Cardiac septum (tissue), 1 donor: ENCODE measurements at regions not wholly inside any gene's neighbourhood (a gene's known extent, or its start where the extent isn't known, plus 50 kb on each side); places are given as distances from the start of the nearest gene placed in this dataset.
"Not testable (repeated sequence)": the region's sequence is repeated elsewhere in the genome, so short reads cannot be mapped to it uniquely, and the experiment has no call there.

Source experiments
- DNase-seq: peaks from one replicate; pipeline ENCODE4 v3.0.0-alpha.2; 2020; ENCODE audit warnings: low spot score
- intact Hi-C: fragments of 100-400 bp; cut with DNase I; formaldehyde crosslinking; loops from one replicate; pipeline ENCODE4 v1.14.0; 2022
- donor health status: DM: no; HTN: no; CAD: no.

DNA sequence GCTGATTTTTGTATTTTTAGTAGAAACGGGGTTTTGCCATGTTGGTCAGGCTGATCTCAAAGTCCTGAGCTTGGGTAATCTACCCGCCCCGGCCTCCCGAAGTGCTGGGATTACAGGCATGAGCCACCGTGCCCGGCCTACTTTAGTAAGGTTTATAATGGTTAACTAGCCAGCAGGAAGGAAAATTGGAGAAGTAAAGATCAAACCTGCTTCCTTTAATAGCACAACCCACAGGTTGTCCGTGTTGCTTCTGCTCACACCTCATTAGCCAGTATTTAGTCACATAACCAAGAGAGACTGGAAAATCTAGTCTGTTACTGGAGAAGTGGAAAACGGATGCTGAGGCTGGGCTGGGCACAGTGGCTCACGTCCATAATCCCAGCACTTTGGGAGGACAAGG lies 51.9 kb upstream of the TBL1XR1 start:
- intact Hi-C loops, result no loop called here
- no peak for DNase-seq

- intact Hi-C loops, result no loop called here
- no peak for DNase-seq
Observed at GRCh38 chr3:177250151-177250550, 52.9 kb upstream of the TBL1XR1 start.

DNA sequence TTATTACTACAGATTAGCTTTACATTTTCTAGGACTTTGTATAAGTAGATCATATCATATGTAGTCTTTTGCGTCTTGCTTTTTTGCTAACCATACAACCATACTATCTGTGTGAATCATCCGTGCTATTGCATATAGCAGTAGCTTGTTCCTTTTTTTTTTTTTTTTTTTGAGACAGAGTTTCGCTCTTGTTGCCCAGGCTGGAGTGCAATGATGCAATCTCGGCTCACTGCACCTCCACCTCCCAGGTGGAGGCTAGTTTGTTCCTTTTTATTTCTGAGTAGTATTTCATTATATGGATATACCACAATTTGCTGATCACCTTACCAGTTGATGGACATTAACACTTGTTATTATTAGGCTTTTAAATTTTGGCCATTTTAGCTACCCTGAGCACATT lies 54.5 kb upstream of the TBL1XR1 start:
- DNase-seq, result no peak
- intact Hi-C loops, result no loop called here

DNA sequence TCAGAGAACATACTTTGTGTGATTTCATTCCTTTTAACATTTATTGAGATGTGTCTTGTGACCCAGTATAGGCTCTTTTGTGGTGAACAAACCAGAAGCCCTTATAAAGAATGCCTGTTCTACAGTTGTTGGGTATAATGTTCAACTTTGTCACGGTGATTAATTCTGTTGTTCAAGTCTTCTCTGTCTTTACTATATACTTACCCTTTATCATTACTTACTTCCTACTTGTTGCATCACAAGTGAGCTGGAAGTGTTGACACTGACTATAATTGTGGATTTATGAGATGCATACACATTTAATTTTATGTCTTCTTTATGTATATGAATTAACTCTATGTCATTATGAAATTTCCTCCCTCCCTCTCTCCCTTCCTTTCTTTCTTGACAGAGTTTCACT lies 59.7 kb upstream of the TBL1XR1 start:
- DNase-seq, result no peak
- intact Hi-C loops, result no loop called here

DNA sequence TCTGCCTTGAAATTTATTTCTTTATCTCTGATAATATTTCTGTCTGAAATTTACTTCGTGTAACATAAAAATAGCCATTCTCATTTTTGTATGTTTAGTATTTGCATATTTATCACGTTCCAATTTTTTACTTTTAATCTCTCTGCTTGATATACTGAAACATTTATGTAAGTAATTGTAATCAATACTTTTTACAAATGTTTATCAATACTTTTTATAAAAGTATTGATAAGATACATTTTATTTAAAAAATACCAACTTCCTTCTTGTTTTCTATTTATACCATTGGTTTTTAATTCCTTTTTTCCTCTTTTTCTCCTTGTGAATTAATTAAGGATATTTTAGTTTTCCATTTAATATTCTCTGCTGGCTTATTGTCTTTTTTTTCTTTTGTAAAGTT lies 60.3 kb upstream of the TBL1XR1 start:
- intact Hi-C loops, result no loop called here
- DNase-seq, result no peak

- intact Hi-C loops, result no loop called here
- DNase-seq, result no peak
Observed at GRCh38 chr3:177262396-177262795, 65.1 kb upstream of the TBL1XR1 start.

DNA sequence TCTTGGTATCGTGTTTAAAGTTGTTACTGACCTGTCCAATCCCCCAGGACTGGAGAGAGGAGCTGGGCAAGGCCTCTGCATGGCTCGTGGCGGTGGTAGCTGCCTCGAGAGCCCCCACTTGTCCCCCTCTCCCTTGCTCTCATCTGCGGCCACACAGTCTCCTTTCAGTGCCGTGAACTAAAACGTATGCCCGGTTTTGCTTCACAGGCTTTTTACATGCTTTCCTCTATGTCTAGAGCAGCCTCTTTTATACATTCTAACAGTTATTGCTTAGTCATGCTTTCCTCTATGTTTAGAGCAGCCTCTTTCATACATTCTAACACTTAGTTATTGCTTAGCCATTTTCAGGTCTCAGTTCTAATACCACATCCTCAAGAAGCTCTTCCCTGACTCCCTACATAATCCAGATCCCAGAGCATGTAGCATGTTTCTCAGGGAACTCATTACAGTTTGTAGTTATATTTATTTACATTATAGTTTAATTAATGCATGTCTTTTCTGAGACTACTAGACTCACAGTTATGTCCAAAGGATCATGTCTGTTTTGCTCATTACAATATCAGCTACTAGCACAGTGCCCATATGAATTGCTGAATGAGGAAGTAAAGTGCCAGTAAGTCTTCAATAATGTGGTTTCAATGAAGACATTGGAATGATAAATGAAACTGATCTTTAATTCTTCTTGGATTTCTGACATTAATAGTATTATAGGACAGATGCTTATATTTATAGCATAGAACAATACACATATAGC lies 66.5 kb upstream of the TBL1XR1 start:
- intact Hi-C loops, result no loop called here
- no peak for DNase-seq

DNA sequence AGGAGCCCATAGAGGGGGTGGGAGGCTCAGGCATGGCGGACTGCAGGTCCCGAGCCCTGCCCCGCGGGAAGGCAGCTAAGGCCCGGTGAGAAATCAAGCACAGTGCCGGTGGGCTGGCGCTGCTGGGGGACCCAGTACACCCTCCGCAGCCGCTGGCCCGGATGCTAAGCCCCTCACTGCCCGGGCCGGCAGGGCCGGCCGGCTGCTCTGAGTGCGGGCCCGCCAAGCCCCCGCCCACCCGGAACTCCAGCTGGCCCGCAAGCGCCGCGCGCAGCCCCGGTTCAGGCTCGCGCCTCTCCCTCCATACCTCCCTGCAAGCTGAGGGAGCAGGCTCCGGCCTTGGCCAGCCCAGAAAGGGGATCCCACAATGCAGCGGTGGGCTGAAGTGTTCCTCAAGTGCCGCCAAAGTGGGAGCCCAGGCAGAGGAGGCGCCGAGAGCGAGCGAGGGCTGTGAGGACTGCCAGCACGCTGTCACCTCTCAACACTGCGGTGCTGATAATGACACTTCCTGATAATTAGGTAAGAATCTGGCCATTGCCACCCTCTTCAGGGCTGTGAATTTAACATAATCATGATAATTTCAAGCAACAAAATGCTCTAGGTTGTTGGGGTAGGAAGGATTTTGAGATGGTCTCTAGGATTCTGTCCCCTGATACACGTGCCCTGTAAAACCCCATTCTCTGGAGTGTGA lies 74.7 kb upstream of the TBL1XR1 start:
- intact Hi-C loops, DNase-seq: not testable (repeated sequence)

GRCh38 chr3:177278016-177278415 lies 80.7 kb upstream of the TBL1XR1 start:
- DNase-seq, result no peak
- intact Hi-C loops, result no loop called here

GRCh38 chr3:177279118-177279815 lies 82.0 kb upstream of the TBL1XR1 start:
- intact Hi-C loops, result no loop called here

DNA sequence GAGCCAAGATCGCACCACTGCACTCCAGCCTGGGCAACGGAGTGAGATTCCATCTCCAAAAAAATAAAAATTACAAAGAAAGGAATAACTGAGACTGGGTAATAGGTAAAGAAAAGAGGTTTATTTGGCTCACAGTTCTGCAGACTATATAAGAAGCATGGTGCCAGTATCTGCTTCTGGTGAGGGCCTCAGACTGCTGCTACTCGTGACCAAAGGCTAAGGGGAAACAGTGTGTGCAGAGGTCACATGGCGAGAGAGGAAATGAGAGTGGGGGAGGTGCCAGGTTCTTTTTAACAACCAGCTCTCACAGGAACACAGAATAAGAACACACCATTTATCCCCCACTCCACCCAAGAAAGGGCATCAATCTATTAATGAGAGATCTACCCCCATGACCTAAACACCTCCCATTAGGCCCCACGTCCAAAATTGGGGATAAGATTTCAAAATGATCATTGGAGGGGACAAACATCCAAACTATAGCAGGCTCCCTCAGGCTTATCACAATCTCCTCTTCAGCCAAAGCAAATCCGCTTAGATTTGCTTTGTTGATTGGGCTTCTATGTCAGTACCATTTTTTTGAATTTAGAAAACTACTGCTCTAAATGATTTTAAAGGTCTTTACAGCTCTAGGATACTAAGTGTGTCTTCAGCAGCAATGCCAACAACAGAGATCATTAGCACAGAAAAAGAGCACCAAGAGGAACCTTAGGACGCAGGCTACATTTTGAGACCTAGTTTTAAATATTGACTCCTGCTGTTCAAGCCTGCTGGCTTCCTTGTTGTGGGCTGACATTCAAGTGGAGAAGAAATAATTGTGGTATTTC lies 84.2 kb upstream of the TBL1XR1 start:
- intact Hi-C loops, result no loop called here
- DNase-seq, result no peak

More at GRCh38 chr3:177279118-177279815, 82.0 kb upstream of the TBL1XR1 start:
- no peak for DNase-seq

- intact Hi-C loops, result no loop called here
- no peak for DNase-seq
Observed at GRCh38 chr3:177282119-177282655, 84.9 kb upstream of the TBL1XR1 start.

- intact Hi-C loops, result no loop called here
- no peak for DNase-seq
Observed at GRCh38 chr3:177283983-177284382, 86.7 kb upstream of the TBL1XR1 start.

DNA sequence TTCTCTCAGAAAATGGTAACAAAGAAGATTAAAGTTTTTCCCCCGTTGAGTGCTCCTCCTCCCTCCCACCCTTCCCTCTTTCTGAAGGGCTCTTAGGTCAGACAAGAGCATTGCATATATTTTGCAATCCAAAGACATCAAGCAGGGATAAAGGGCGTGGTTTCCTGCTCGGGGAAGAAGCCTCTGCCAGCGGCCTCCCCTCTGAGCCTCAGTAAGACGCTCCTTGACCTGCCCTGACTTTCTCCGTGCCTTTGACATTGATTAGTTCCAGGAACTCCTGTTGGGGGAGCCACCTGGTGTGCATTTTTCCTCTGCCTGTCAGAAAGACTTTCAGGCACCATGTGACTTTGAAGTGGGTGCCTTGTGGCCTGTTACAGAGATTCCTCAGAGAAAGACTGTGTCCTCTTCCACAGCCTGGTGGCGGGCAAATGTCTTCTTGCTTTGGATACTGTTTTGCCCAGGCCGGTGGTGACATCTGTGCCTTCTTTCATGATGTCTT lies 87.2 kb upstream of the TBL1XR1 start:
- intact Hi-C loops, result no loop called here
- no peak for DNase-seq

DNA sequence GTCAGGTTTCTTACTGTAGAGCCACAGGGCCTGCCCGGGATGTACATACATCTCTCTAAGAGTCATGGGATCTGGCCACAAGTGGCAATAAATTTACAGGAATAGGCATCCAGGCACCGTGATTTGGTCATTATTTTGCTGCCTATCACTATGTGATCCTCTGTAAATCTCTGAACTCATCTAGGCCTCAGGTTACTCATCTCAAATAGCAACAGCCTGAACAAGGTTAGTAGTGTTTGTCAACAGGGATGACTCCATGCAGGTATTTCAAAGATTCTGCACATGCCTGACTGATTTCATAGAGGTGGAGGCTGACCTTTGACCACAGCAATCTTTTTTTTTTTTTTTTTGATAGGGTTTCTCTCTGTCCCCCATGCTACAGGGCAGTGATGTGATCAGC lies 88.8 kb upstream of the TBL1XR1 start:
- intact Hi-C loops, result no loop called here
- no peak for DNase-seq

DNA sequence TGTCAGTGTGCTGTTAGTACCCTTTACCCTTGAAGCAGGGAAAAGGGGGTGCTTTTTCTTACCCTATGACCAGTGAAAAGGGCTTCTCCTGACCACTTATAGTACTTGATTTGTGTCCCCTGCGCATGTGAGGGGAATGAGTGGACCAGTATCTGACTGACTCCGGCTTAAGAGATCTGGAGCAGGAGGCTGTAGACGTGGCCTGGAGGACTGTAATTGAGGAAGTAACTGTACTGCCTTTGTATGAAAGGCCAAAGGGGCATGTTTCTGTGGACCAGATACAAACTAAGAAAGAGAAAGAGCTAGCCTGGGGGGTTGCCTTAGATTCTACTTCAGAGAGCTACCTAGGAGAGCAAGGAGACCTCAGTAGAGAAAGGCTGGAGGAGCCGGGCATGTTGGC lies 89.9 kb upstream of the TBL1XR1 start:
- no peak for DNase-seq
- intact Hi-C loops, result no loop called here

DNA sequence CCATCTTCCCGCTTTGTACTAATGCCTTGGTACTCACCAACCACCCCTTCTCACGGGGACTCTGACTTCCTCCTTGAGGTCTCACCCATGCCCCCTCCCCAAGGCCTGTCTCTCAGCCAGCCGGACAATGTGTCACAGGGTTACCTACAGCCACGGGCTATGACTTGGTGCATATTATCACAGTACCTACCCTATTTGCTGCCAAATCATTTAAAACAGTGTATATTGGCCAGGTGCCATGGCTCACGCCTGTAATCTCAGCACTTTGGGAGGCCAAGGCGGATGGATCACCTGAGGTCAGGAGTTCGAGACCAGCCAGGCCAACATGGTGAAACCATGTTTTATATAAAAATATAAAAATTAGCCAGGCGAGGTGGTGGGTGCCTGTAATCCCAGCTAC lies 93.4 kb upstream of the TBL1XR1 start:
- intact Hi-C loops, result loop anchor here (5.0 to 10.0 kb wide), 3 partner anchors 93 to 1094 kb away; partner anchors contain the start of gene TBL1XR1

DNA sequence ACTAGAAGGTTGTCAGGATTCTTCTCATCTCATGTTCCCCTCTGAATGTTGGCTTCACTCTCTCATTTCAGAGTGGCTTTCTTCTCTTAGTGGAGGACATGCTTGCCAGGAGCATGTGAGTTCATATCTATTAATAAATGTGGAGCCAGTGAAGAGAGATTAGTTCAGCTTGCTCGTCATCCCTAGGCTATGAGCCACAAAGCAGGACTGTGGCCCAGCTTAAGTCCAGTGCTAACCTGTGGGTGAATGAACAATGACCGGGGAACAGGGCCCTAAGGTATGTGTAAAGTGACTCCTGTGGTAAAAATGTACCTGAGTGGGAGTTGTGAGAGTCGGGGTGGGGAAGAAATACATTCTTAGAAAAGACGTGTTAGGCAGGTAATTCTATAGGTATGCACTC lies 96.9 kb upstream of the TBL1XR1 start:
- intact Hi-C loops, result loop anchor here (5.0 to 10.0 kb wide), 3 partner anchors 97 to 1091 kb away; partner anchors contain the start of gene TBL1XR1
- no peak for DNase-seq

More for the DNA sequence above, 93.4 kb upstream of the TBL1XR1 start:
- DNase-seq, result no peak

GRCh38 chr3:177295116-177295515 lies 97.8 kb upstream of the TBL1XR1 start:
- DNase-seq, result no peak
- intact Hi-C loops, result loop anchor here (10.0 kb wide), 1 partner anchor 1090 kb away; no protein-coding TSS in a partner anchor
